ENCODE measurements at regions not wholly inside any gene's neighbourhood (a gene's known extent, or its start where the extent isn't known, plus 50 kb on each side); places are given as distances from the start of the nearest gene placed in this dataset.
"Not testable (repeated sequence)": the region's sequence is repeated elsewhere in the genome, so short reads cannot be mapped to it uniquely, and the experiment has no call there.

DNA sequence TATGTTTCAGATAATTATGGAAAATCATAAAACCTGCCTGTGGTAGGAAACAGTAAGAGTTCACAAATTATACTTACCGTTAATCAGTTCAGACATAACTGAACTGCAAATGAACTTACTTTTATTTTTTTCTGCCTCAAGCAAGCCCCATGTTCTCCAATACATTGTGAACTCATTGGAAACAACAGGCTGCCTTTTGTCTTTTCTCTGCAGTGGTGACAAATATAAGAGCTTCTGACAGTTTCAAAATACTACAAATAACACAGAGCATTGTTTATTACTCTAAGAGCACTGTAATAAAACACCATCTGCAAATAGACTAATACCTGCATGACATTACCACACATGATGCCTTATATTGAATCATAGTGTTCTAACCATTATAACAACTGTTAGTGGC lies 94.0 kb upstream of the CDCA7L start:
- no peak for DNase-seq
- H3K36me3 Mint-ChIP-seq (ENCODE audit: low read depth) = no peaks in the 10 kb centered on the region
- H3K27me3 Mint-ChIP-seq (ENCODE audit: insufficient read depth) = peaks cover 2% of the 10 kb centered on the region; the same call in 1 of the 2 replicates
- H3K4me1 Mint-ChIP-seq (ENCODE audit: low read depth) = no peaks in the 10 kb centered on the region
- H3K27ac Mint-ChIP-seq = no peak overlapping the region
- H3K4me3 Mint-ChIP-seq = no peak overlapping the region
- H3K9me3 Mint-ChIP-seq = no peaks in the 10 kb centered on the region
- TF ChIP-seq, protein P1, sequence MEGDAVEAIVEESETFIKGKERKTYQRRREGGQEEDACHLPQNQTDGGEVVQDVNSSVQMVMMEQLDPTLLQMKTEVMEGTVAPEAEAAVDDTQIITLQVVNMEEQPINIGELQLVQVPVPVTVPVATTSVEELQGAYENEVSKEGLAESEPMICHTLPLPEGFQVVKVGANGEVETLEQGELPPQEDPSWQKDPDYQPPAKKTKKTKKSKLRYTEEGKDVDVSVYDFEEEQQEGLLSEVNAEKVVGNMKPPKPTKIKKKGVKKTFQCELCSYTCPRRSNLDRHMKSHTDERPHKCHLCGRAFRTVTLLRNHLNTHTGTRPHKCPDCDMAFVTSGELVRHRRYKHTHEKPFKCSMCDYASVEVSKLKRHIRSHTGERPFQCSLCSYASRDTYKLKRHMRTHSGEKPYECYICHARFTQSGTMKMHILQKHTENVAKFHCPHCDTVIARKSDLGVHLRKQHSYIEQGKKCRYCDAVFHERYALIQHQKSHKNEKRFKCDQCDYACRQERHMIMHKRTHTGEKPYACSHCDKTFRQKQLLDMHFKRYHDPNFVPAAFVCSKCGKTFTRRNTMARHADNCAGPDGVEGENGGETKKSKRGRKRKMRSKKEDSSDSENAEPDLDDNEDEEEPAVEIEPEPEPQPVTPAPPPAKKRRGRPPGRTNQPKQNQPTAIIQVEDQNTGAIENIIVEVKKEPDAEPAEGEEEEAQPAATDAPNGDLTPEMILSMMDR (IDR thresholded peaks at IDR 0.05) = no peak

DNA sequence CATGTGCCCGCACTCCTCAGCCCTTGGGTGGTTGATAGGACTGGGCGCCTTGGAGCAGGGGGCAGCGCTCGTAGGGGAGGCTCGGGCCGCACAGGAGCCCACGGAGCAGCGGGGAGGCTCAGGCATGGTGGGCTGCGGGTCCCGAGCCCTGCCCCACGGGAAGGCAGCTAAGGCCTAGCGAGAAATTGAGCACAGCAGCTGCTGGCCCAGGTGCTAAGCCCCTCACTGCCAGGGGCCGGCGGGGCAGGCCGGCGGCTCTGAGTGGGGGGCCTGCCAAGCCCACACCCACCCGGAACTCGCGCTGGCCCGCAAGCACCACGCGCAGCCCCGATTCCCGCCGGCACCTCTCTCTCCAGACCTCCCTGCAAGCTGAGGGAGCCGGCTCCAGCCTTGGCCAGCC lies 86.7 kb upstream of the CDCA7L start:
- not testable (repeated sequence) for H3K27me3 Mint-ChIP-seq (ENCODE audit: insufficient read depth); H3K4me3 Mint-ChIP-seq; H3K27ac Mint-ChIP-seq; H3K9me3 Mint-ChIP-seq; H3K36me3 Mint-ChIP-seq (ENCODE audit: low read depth); DNase-seq; H3K4me1 Mint-ChIP-seq (ENCODE audit: low read depth)

DNA sequence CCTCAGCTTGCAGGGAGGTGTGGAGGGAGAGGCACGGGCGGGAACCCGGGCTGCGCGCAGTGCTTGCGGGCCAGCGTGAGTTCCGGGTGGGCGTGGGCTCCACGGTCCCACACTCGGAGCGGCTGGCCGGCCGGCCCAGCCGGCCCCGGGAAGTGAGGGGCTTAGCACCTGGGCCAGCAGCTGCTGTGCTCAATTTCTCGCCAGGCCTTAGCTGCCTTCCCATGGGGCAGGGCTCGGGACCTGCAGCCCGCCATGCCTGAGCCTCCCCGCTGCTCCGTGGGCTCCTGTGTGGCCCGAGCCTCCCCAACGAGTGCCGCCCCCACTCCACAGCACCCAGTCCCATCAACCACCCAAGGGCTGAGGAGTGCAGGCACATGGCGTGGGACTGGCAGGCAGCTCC lies 83.0 kb upstream of the CDCA7L start:
- H3K4me3 Mint-ChIP-seq; DNase-seq; H3K4me1 Mint-ChIP-seq (ENCODE audit: low read depth); H3K27ac Mint-ChIP-seq; H3K27me3 Mint-ChIP-seq (ENCODE audit: insufficient read depth); H3K36me3 Mint-ChIP-seq (ENCODE audit: low read depth); H3K9me3 Mint-ChIP-seq: not testable (repeated sequence)

DNA sequence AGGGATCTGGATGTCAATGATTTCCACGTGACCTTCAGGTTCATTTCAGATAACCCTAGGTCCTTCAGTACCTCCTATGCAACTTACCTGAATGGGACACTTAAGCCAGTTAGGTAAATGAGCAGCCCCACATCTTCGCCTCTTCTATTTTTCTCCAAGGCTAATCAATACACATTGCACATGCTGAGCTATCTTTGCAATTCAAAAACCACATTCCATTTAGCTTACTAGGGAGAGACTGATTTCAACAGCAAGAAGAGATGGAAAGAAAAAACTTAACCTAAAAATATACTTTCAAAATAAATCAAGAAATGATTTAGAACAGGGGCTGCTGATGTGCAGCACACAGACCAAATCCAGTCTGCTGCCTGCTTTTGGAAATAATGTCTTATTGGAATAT lies 81.8 kb upstream of the CDCA7L start:
- no peaks in the 10 kb centered on the region for H3K4me1 Mint-ChIP-seq (ENCODE audit: low read depth)
- TF ChIP-seq, protein P1 (IDR thresholded peaks at IDR 0.05) = no peak
- peaks cover 8% of the 10 kb centered on the region for H3K27me3 Mint-ChIP-seq (ENCODE audit: insufficient read depth)
- H3K27ac Mint-ChIP-seq = no peak overlapping the region
- no peak for DNase-seq
- no peaks in the 10 kb centered on the region for H3K36me3 Mint-ChIP-seq (ENCODE audit: low read depth)
- no peak overlapping the region for H3K4me3 Mint-ChIP-seq
- H3K9me3 Mint-ChIP-seq = peaks cover 6% of the 10 kb centered on the region; the same call in 1 of the 2 replicates

DNA sequence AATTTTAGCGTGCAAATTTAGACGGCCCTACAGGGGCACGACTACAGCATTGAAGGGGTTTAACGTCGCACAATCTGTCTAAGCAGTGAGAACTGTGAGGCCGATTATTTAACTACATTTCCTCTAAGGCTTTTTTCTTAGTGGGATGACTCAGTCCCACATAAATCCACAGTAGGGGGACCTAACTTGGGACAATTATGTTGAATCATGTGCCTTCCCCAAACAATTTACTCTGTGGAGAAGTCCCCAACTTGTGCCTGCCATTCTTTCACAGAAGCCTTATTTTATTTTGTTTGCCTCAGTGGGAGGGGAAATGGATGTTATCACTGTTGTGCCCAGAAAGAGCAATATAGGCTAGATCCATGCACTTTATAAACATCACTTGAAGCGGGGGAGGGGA lies 80.3 kb upstream of the CDCA7L start:
- peaks cover 8% of the 10 kb centered on the region for H3K27me3 Mint-ChIP-seq (ENCODE audit: insufficient read depth)
- H3K36me3 Mint-ChIP-seq (ENCODE audit: low read depth) = no peaks in the 10 kb centered on the region
- TF ChIP-seq, protein P1 (IDR thresholded peaks at IDR 0.05) = no peak

DNA sequence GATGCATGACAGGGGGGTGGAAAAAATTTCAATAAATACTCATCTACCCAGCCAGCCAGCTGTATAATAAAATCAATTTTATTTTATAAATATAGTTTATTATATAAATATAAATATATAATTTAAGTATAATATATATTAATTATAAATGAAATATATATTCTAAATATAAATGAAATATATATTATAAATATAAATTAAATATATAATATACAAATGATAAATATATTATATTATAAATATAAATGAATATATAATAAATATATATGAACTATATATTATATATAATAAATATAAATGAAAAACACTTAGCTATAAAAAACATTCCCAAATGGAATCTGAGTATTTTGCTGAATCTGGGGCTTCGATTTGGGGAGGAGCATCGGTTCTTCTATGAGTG lies 79.4 kb upstream of the CDCA7L start:
- no peak overlapping the region for H3K4me3 Mint-ChIP-seq
- H3K27me3 Mint-ChIP-seq (ENCODE audit: insufficient read depth) = peaks cover 8% of the 10 kb centered on the region
- DNase-seq = no peak
- H3K27ac Mint-ChIP-seq = no peak overlapping the region
- no peaks in the 10 kb centered on the region for H3K4me1 Mint-ChIP-seq (ENCODE audit: low read depth)
- H3K9me3 Mint-ChIP-seq = no peaks in the 10 kb centered on the region
- TF ChIP-seq, protein P1 (IDR thresholded peaks at IDR 0.05) = no peak
- H3K36me3 Mint-ChIP-seq (ENCODE audit: low read depth) = no peaks in the 10 kb centered on the region

More for the DNA sequence above, 80.3 kb upstream of the CDCA7L start:
- Mint-ChIP-seq H3K4me3 (no peak overlapping the region), H3K9me3 (no peaks in the 10 kb centered on the region; the same call in 1 of the 2 replicates), H3K27ac (no peak overlapping the region), H3K4me1 (ENCODE audit: low read depth) (no peaks in the 10 kb centered on the region)
- no peak for DNase-seq

DNA sequence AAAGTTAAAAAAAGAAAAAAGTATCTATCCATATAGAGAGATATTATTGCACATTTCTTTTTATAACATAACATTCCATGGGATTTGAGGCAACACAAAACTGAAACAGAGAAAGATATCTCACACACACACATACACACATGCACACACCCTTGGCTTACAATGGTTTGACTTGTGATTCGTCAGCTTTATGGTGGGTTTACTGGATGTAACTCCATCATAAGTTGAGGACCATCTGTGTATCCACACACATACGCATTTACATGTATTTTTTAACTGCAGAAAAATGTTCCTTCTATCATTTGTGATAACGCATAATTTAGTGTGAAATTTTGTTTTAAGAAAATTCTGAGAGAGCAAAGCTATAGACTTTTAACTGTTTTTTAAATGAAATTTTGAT lies 74.2 kb upstream of the CDCA7L start:
- no peak for DNase-seq
- H3K27me3 Mint-ChIP-seq (ENCODE audit: insufficient read depth) = peaks cover 10% of the 10 kb centered on the region
- no peak overlapping the region for H3K27ac Mint-ChIP-seq
- H3K4me1 Mint-ChIP-seq (ENCODE audit: low read depth) = no peaks in the 10 kb centered on the region
- H3K4me3 Mint-ChIP-seq = no peak overlapping the region
- no peaks in the 10 kb centered on the region for H3K36me3 Mint-ChIP-seq (ENCODE audit: low read depth)
- TF ChIP-seq, protein P1 (IDR thresholded peaks at IDR 0.05) = no peak
- no peaks in the 10 kb centered on the region for H3K9me3 Mint-ChIP-seq
